Coronary artery (tissue), 2 donors: ENCODE measurements at regions not wholly inside any gene's neighbourhood (a gene's known extent, or its start where the extent isn't known, plus 50 kb on each side); places are given as distances from the start of the nearest gene placed in this dataset.

ENCODE experiments used
- DNase-seq: peaks from one replicate; pipeline ENCODE4 v3.0.0-alpha.2; 2017; ENCODE audit warnings: low spot score
- H3K27ac ChIP-seq, 2 donors: fragments of 200-600 bp; sonication (generic); one replicate each; pipeline ENCODE4 v1.5.1; 2016 to 2019
- H3K4me3 ChIP-seq: fragments of 200-600 bp; sonication (generic); 2 replicates; pipeline ENCODE4 v1.5.1; 2016; ENCODE audit warnings: mild to moderate bottlenecking, moderate library complexity
- TF ChIP-seq, protein P1 (sequence below): fragments of 200-600 bp; sonication (generic); IDR thresholded peaks from one replicate; pipeline ENCODE4 v1.5.1; 2019; ENCODE audit warnings: antibody characterized with exemption

DNA sequence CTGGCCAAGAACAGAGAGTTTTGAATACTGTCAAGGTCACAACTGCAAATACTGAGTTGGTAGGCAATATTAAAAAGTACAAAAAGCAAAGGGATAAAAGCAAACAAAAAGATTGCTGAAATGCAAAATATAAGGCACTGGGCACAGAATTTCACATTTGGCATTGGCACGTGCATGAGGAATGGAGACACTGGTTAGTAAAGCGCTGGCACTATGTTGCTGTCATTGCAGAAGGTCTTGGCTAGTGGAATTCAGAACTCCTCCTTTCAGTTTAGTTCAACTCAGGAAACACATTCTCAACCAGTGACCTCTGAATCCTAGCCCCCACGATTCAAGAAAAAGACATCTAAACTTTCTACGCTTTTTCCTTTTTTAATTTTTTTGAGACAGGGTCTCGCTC is 111.8 kb upstream of the PSMD7 start:
- TF ChIP-seq, protein P1, sequence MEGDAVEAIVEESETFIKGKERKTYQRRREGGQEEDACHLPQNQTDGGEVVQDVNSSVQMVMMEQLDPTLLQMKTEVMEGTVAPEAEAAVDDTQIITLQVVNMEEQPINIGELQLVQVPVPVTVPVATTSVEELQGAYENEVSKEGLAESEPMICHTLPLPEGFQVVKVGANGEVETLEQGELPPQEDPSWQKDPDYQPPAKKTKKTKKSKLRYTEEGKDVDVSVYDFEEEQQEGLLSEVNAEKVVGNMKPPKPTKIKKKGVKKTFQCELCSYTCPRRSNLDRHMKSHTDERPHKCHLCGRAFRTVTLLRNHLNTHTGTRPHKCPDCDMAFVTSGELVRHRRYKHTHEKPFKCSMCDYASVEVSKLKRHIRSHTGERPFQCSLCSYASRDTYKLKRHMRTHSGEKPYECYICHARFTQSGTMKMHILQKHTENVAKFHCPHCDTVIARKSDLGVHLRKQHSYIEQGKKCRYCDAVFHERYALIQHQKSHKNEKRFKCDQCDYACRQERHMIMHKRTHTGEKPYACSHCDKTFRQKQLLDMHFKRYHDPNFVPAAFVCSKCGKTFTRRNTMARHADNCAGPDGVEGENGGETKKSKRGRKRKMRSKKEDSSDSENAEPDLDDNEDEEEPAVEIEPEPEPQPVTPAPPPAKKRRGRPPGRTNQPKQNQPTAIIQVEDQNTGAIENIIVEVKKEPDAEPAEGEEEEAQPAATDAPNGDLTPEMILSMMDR = no peak

DNA sequence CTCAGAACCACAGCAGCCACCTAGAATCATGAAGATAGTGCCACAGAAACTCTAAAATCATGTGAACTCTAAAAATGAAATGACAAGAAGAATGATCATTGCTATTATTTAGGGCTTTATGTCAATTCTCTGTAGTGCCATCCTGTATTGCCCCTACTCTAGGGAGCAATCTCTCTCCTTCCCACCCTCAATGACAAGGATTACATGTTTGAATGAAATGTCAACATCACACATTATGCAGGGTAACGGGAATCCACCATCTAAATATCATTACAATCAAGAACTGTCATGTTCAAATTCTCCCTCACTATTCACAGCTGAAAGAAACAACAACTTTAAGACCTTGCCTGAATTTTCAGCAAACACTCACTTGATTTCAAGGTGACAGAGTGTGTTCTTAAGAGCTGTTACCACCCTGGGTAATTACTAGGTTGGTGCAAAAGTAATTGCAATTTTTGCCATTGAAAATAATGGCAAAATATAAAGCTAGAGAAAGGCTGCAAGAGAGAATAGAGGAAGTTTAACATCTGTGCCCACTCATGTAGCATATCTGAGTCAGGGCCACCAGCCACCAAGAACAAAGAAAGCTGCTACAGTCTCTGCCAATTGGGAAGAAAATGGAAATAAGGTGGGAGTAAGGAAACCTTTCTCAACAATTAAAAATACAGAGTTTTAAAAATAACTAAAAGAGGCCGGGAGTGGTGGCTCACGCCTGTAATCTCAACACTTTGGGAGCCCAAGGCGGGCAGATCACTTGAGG is 112.8 kb upstream of the PSMD7 start:
- Histone ChIP-seq H3K27ac (no peak overlapping the region), H3K4me3 (no peak overlapping the region)
- DNase-seq = no peak
- TF ChIP-seq, protein P1 = no peak

More for the DNA sequence above, 111.8 kb upstream of the PSMD7 start:
- no peak overlapping the region for H3K27ac ChIP-seq
- no peak for DNase-seq
- no peak overlapping the region for H3K4me3 ChIP-seq

DNA sequence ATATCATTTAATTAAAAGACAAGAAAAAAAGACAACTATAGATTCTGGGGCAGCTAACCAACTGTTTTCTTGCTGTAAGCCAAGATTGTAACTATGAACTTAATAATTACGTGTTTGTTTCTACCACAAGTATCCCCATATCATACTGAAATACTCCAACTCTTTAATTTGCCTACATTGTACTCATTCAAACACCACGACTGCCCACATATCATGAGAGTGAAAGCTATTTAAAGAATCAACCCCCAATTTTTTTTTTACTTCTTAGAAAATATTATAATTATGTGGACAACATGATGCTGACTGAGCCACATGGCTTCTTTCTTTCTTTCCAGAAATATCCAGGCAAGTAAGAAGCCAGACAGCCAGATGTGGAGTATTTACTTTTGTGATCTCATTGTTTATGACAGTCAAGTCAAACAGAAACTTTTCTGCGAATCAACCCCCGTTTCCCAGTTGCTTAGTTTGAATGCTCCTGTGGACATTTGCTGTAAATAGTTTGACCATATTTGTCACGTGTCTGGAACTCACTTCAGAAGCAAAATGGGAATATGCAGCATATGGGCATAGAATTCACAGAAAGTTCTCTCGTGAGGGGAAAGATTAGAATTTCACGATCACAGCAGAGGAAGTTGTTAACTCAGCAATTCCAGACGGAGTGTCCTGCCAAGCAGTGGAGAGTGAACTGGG is 126.8 kb upstream of the PSMD7 start:
- peak overlapping the region; percentile 65 for H3K4me3 ChIP-seq
- TF ChIP-seq, protein P1 = no peak
- no peak for DNase-seq
- no peak overlapping the region for H3K27ac ChIP-seq

DNA sequence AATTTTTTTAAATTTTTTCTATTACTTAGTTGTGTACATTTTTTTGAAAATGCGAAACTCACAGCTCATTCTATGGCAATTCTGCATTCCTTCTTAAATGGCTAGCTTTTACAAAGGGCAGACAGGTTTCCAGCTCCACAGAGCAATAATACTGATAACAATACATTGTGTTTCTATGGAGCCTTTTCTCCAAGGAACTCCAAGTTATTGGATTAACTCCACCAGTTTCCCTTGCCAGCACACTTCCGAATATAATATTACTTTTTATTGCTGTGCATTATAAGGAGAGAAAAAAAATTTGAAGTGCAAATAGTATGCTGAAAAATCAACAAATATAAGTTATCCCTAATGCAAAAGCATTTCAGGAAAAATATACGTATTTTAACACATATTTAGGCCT is 127.5 kb upstream of the PSMD7 start:
- H3K4me3 ChIP-seq = no peak overlapping the region
- no peak overlapping the region for H3K27ac ChIP-seq
- no peak for DNase-seq
- TF ChIP-seq, protein P1 = no peak

DNA sequence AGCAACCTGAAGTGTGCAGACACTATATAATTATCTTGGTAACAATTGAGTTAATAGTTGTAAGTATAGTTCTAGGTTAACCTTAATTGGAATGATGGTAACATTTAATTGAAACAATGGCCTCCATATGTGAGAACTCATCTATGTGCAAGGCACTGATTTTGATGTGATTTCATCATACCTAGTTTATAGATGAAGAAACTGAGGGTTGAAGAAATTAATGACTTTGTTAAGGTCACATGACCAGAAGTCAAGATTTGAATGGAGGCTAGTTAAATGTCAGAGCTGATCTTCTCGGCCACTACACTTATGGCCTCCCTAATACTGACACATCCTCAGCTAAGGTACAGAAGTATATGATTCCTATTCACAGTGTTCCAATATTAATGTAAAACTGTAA is 128.2 kb upstream of the PSMD7 start:
- TF ChIP-seq, protein P1 = no peak
- no peak for DNase-seq
- Histone ChIP-seq H3K27ac (no peak overlapping the region), H3K4me3 (no peak overlapping the region)

DNA sequence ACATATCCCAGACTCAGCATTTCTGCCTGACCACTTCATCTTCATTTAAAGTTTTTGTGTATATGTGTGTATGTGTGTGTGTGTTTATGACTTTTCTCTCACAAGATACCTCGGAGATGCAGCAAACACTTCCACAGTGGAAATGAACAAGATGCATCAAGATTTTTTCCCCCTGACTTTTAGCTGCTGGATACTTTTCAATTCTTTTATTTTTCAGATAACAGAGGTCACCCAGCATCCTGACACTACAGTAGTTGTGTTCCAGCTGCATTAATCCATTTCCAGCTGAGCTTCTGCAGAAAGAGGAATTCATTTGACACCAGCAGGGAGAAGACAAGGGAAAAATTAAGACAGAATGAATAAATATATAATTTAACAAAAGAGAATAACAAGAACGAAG is 130.2 kb upstream of the PSMD7 start:
- Histone ChIP-seq H3K27ac (no peak overlapping the region), H3K4me3 (no peak overlapping the region)
- TF ChIP-seq, protein P1 = no peak
- DNase-seq = no peak
